ENCODE measurements at regions not wholly inside any gene's neighbourhood (a gene's known extent, or its start where the extent isn't known, plus 50 kb on each side); places are given as distances from the start of the nearest gene placed in this dataset.
"Not testable (repeated sequence)": the region's sequence is repeated elsewhere in the genome, so short reads cannot be mapped to it uniquely, and the experiment has no call there.

DNA sequence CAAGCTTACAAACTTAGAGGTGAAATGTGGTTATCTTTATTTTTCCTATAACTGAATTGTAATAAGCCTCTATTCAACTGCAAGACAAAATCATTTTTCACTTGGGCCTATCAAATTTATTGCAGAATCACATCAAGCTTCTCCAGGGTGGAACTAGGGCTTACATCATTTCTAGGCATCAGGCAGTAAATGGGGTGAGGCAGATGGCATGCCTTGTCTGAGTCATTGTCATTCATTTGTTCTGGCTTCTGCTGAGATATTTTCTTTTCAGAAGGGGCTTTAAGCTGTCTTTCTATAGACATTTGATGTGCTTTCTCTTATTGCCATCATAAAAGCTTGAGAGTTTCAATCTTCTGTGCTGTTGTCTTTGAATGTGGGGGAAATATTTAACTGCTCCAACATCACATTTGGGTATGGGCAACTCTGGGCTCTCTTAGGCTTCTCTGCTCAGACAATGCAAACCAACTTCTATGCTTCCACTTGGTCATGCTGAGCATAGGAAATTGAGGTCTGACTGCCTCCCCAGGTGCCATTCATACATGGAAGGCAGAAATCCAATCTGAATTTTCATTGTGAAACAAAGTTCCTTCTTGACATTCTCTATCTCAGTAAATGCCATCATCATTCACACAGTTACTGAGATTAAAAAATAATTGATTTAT lies 225.8 kb upstream of the GIMD1 start:
- DNase-seq (ENCODE audit: low spot score) = no peak

DNA sequence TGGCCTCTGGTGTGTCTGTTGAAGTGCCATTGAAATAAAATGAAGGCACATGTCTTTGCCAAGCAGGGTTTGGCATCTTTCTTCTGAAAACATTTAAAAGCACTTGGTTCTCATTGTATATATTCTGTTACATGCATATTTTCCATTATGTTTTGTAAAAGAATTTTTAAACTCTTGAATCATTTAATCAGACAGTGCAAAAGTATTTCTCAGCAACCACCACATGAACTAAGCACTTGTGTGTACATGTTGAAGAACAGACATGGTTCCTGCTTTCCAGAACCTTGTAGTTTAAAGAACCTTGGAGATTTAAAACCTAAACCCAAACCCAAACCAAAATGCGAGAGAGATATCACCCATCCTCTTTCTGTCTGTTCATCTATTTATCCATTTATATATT lies 220.3 kb upstream of the GIMD1 start:
- no peak for DNase-seq (ENCODE audit: low spot score)

GRCh38 chr4:106587558-106587957 lies 219.0 kb upstream of the GIMD1 start:
- DNase-seq (ENCODE audit: low spot score) = no peak

DNA sequence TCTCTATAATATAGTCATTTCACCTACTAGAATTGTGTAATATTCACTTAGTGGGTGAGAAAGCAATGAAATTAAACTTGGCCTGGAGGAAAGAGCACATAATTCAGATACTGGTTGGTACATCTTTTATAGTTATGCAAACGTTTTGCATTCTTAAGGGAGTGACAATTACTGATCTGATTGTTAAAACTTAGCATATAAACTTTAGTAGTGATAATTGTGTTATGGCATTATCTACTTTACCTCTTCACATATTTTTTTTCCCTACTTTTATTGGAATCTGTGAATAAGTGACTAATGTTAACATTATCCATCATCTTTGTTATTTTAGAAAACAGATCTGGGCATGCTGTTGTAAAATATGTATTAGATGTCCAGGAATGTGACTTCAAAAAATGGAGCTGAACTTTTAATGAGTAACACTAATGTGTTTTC lies 217.4 kb upstream of the GIMD1 start:
- DNase-seq (ENCODE audit: low spot score) = no peak

DNA sequence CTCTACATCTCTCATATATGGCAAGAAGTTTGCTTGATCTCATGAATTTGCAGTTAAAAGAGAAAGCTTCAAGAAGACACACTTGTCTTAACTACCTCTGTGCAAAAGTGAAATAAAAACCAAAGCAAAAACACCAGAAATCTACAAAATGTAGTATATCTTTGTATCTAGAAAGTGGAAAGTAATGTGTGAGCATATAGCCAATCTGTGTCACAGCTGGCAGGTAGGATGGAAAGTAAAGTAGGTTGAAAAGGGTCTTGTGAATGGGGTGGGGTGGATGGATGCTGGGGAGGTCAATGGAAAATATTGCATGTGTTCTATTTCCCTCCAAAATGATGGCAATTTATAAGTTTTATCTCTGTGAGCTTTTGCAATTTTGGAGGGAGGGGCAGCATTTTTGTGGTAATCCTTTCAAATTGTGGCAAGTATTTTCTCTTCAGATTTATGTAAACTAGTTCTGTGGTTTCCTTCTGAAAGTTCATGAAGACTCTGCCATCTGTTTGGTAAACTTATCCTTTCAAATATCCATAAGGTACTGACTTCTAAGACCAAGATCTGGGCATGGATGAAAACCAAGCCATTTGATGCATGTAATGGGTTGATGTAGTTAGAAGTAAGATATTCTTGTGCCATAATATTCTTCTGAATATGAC lies 215.9 kb upstream of the GIMD1 start:
- DNase-seq (ENCODE audit: low spot score) = no peak

GRCh38 chr4:106583567-106583966 lies 215.0 kb upstream of the GIMD1 start:
- DNase-seq (ENCODE audit: low spot score) = peak; percentile 67

DNA sequence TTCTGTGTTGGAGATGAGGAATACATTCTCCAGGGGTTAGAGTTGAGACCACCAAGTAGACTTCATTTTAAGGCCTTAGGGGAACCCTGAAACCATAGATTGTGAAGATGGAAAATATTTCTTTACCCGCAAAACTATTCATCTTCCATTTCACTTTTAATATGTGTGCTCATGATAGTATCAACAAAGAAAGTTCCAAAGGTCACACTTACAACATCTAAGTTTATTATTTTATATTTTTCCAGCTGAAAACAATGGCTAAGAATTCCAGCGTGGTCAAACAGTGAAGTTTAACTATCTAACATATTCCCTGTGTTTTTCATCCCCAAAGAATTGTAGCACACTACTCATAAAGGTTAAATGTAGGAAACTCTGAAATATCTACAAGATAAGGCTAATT lies 214.5 kb upstream of the GIMD1 start:
- no peak for DNase-seq (ENCODE audit: low spot score)

GRCh38 chr4:106582103-106582502 lies 213.5 kb upstream of the GIMD1 start:
- no peak for DNase-seq (ENCODE audit: low spot score)

DNA sequence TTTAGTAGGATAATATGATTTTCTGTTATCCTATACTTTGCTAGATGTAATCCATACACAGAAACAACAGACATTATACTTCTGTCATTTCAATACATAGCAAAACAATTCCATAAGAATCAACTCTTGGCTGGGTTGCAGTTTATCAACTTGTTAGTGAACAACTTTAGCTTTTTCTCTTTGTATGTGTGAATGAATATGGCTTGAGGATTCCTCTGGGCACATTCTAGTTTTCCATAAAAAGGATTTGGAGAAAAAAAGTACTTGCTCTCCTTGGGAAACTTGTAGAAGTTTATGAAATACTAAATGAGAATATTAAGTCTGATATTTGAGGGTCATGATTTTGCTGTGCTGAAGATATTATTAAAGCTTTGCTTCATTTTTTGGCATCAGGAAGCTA lies 210.7 kb upstream of the GIMD1 start:
- no peak for DNase-seq (ENCODE audit: low spot score)

- no peak for DNase-seq (ENCODE audit: low spot score)
Measured at GRCh38 chr4:106569146-106570031, 200.8 kb upstream of the GIMD1 start.

GRCh38 chr4:106565727-106566126 lies 197.1 kb upstream of the GIMD1 start:
- DNase-seq (ENCODE audit: low spot score) = no peak

DNA sequence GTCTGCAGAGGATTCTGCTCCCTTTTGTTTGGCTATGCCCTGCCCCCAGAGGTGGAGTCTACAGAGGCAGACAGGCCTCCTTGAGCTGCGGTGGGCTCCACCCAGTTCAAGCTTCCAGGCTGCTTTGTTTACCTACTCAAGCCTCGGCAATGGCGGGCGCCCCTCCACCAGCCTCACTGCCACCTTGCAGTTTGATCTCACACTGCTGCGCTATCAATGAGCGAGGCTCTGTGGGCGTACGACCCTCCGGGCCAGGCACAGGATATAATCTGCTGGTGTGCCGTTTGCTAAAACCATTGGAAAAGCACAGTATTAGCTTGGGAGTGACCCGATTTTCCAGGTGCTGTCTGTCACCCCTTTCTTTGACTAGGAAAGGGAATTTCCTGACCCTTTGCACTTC lies 195.1 kb upstream of the GIMD1 start:
- not testable (repeated sequence) for DNase-seq (ENCODE audit: low spot score)

DNA sequence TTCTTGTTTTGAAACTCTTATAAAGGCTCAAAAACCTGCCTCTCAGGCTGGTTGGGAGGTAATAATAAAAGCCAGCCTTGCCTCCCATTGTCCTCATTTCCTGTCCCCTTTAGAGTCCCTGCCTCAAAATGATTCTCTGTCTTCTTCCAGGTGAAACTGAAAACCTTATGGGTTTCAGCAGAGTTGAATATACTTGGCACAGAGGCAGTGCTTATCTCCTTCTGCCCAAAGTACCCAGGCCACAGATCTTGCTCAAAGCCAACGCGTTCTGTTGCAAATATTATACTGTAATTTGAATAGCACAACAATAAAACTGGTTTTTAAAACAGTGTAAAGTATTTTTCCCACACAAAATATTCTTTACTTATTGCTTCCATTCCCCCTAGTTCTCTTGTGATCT lies 183.1 kb upstream of the GIMD1 start:
- no peak for DNase-seq (ENCODE audit: low spot score)

- DNase-seq (ENCODE audit: low spot score) = no peak
Measured at GRCh38 chr4:106548446-106549044, 180.0 kb upstream of the GIMD1 start.

- no peak for DNase-seq (ENCODE audit: low spot score)
Measured at GRCh38 chr4:106546370-106546769, 177.8 kb upstream of the GIMD1 start.

GRCh38 chr4:106542609-106543008 lies 174.0 kb upstream of the GIMD1 start:
- not testable (repeated sequence) for DNase-seq (ENCODE audit: low spot score)

DNA sequence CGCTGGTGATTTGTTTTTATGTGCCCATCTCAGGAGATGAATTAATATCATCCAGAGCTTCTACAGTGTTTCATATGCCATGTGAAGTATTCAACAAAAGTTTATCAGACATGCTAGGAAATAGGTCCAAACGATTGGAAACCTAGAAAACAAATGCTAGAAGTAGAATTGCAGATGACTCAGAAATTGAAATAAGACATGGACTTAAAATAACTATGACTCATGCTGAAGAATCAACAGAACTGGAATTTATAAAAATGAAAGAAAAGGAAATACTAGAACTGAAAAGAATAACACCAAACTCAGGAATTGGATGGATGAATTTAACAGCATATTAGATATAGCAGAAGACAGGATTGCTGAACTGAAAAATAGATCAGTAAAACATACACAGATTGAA lies 172.7 kb upstream of the GIMD1 start:
- peak; percentile 35 for DNase-seq (ENCODE audit: low spot score)

DNA sequence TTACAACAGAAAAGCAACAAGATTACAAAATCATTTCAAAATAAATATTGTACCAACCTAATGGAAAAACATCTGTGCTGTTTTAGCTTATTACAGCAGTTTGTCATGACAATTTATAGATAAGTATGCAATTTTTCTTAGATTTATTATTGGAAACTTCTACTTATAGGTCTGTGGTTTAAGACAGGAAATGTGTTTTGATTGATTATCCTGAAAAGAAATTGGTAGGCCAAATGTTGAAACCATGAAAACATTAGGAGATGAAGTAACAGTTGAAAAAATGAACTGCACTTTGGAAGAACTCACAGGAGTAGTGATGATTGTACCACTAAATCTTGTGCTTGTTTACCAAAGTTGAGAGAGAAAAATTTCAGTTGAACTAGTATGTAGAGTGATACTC lies 162.2 kb upstream of the GIMD1 start:
- DNase-seq (ENCODE audit: low spot score) = no peak

- DNase-seq (ENCODE audit: low spot score) = no peak
Measured at GRCh38 chr4:106530024-106530361, 161.4 kb upstream of the GIMD1 start.

DNA sequence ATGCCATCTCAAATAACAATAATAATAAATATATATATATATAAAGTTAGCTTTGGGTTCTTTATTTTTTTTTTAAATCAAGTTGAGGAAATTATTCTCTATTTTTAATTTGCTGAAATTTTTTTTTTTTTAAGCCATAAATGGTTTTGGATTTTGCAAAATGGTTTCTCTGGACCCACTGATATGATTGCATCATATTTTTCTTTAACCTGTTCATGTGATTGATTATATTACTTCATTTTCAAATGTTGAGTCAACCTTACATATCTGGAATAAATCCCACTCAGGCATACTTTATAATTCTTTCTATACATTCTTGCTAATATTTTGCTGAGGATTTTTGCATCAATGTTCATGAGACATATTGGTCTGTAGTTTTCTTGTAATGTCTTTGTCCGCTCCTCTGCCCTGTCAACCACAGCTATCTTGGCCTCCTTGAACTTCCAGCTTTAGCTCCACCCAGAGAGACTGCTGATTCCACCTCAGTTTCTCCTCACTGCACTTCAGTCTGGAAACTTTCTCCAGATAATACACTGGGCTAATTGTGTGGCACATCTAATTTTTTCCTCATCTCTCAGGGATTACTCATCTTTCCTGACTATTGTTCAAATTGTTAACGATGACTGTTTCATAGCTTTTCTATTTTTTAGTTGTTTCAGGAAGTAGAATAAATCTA lies 160.9 kb upstream of the GIMD1 start:
- no peak for DNase-seq (ENCODE audit: low spot score)

GRCh38 chr4:106527316-106527715 lies 158.7 kb upstream of the GIMD1 start:
- DNase-seq (ENCODE audit: low spot score) = no peak

- DNase-seq (ENCODE audit: low spot score) = not testable (repeated sequence)
Measured at GRCh38 chr4:106525425-106525824, 156.8 kb upstream of the GIMD1 start.

Data from hepatic stellate cell (primary cell).